Osteoblast (primary cell): ENCODE measurements at regions not wholly inside any gene's neighbourhood (a gene's known extent, or its start where the extent isn't known, plus 50 kb on each side); places are given as distances from the start of the nearest gene placed in this dataset.

ENCODE experiments used
- DNase-seq: peaks from one replicate; pipeline ENCODE4 v3.0.0; 2011; ENCODE audit warnings: low spot score, mixed read lengths; ENCODE audit not compliant: insufficient read length; ENCODE audit errors: missing footprints
- H2AFZ ChIP-seq: 2 replicates; pipeline ENCODE4 v1.6.0; 2011; ENCODE audit warnings: mild to moderate bottlenecking, low read length
- H3K27ac ChIP-seq: 2 replicates; pipeline ENCODE4 v1.5.1; 2011; ENCODE audit warnings: mild to moderate bottlenecking, low read depth, low read length, moderate library complexity
- H3K27me3 ChIP-seq: 2 replicates; pipeline ENCODE4 v1.6.0; 2012; ENCODE audit warnings: mild to moderate bottlenecking, control low read depth, inconsistent platforms, low read length, moderate library complexity; ENCODE audit not compliant: insufficient read depth
- H3K36me3 ChIP-seq: 2 replicates; pipeline ENCODE4 v1.5.1; 2011; ENCODE audit warnings: mild to moderate bottlenecking, low read length, control low read depth, moderate library complexity; ENCODE audit not compliant: insufficient read depth
- H3K4me1 ChIP-seq: 2 replicates; pipeline ENCODE4 v1.5.1; 2011; ENCODE audit warnings: mild to moderate bottlenecking, low read length, control low read depth, moderate library complexity; ENCODE audit not compliant: insufficient read depth
- H3K4me2 ChIP-seq: 2 replicates; pipeline ENCODE4 v1.6.0; 2011; ENCODE audit warnings: mild to moderate bottlenecking, low read length; ENCODE audit not compliant: insufficient read depth
- H3K4me3 ChIP-seq: fragments of 200-600 bp; sonication (generic); 3 replicates; pipeline ENCODE4 v1.5.1; 2012; ENCODE audit warnings: mild to moderate bottlenecking, low read length, inconsistent platforms; ENCODE audit not compliant: insufficient read depth
- H3K79me2 ChIP-seq: 2 replicates; pipeline ENCODE4 v1.6.0; 2012; ENCODE audit warnings: mild to moderate bottlenecking, low read length, control low read depth, inconsistent platforms; ENCODE audit not compliant: insufficient read depth
- H3K9me3 ChIP-seq: 2 replicates; pipeline ENCODE4 v1.5.1; 2011; ENCODE audit warnings: low read depth, low read length, control low read depth
- H4K20me1 ChIP-seq: 2 replicates; pipeline ENCODE4 v1.6.0; 2012; ENCODE audit warnings: mild to moderate bottlenecking, low read length, control low read depth; ENCODE audit not compliant: insufficient read depth
- TF ChIP-seq, protein P1 (sequence below): IDR thresholded peaks from 2 replicates; pipeline ENCODE4 v1.5.1; 2011; ENCODE audit warnings: mild to moderate bottlenecking, low read depth, low read length, moderate library complexity; ENCODE audit errors: extremely low read depth

DNA sequence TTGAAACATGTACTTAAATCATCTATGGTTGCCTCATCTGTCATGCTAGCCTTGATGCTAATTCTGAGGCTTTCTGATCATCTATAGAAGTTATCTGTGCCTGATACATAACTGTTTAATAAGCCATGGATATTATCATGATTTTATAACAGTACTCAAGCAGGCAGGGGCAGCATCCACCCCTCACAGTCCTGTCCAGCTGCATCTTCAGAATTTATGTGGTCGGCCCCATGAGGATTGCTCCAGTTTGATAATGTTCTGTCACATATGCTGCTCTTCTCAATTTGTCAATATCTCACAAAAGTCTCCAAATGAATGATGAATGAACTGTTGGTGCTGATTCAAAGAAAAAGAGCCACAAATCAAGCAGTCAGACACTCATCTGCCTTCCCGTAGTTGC is 335.1 kb upstream of the POM121L12 start:
- DNase-seq: no peak
- Histone ChIP-seq H4K20me1 (no peaks in the 10 kb centered on the region), H2AFZ (no peak overlapping the region), H3K4me1 (no peaks in the 10 kb centered on the region), H3K27me3 (no peaks in the 10 kb centered on the region), H3K27ac (no peak overlapping the region), H3K79me2 (no peaks in the 10 kb centered on the region), H3K4me3 (no peak overlapping the region), H3K9me3 (peaks cover 3% of the 10 kb centered on the region), H3K4me2 (no peak overlapping the region), H3K36me3 (no peaks in the 10 kb centered on the region)
- TF ChIP-seq, protein P1, sequence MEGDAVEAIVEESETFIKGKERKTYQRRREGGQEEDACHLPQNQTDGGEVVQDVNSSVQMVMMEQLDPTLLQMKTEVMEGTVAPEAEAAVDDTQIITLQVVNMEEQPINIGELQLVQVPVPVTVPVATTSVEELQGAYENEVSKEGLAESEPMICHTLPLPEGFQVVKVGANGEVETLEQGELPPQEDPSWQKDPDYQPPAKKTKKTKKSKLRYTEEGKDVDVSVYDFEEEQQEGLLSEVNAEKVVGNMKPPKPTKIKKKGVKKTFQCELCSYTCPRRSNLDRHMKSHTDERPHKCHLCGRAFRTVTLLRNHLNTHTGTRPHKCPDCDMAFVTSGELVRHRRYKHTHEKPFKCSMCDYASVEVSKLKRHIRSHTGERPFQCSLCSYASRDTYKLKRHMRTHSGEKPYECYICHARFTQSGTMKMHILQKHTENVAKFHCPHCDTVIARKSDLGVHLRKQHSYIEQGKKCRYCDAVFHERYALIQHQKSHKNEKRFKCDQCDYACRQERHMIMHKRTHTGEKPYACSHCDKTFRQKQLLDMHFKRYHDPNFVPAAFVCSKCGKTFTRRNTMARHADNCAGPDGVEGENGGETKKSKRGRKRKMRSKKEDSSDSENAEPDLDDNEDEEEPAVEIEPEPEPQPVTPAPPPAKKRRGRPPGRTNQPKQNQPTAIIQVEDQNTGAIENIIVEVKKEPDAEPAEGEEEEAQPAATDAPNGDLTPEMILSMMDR: no peak

DNA sequence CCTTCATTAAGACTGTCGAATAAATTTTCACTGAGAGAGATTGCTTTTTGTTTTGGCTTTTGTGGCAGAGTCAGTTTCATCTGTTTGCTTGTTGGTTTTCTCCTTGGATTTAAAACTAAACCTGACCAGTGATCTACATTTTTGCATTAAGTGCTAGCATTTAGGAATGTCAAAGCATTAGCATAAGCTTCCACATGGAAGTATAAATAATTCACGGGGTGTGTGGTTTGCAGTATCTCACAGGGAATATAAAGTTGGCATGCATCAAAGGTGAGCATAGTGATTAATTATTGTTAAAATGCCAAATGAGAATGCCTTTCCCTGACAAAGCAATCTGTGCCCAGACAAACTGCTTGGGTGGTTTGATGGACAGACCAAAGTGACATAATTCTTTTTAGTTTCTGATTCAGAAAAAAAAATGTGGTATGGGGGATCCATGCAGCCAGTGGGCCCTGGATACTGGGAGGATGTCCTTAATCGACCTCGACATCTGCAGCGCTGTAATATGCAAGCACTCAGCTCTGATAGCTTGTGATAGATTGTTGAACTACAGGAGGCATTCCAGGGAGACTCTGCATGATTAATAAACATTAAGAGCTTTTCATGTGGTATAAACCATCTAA is 339.3 kb upstream of the POM121L12 start:
- Histone ChIP-seq H3K4me2 (no peak overlapping the region), H3K27ac (no peak overlapping the region), H3K79me2 (no peaks in the 10 kb centered on the region), H4K20me1 (no peaks in the 10 kb centered on the region), H3K36me3 (no peaks in the 10 kb centered on the region), H2AFZ (no peak overlapping the region), H3K4me3 (no peak overlapping the region), H3K27me3 (no peaks in the 10 kb centered on the region), H3K4me1 (no peaks in the 10 kb centered on the region), H3K9me3 (peaks cover 6% of the 10 kb centered on the region)
- TF ChIP-seq, protein P1: no peak
- no peak for DNase-seq

DNA sequence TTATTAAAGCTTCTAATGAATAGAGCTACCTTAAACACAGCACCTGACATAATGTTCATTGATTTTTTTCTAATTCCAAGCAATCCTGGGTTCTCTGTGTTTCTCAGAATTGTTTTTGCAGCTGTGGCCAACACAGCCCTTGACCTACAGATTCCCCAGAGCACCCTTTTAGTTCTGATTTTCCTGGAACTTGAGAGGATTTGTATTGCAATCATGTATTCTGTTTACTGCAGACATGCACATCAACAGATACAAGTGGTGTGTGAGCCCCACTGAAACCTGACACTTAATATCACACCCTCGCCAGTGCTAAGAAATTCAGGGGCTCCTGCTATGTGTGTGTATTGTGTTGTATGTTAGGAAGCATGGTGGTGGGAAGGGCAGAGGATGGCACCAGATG is 344.2 kb upstream of the POM121L12 start:
- H3K4me2 ChIP-seq: no peak overlapping the region
- no peak overlapping the region for H3K4me3 ChIP-seq
- H3K27me3 ChIP-seq: no peaks in the 10 kb centered on the region
- DNase-seq: no peak
- H2AFZ ChIP-seq: no peak overlapping the region
- H3K36me3 ChIP-seq: no peaks in the 10 kb centered on the region
- no peak overlapping the region for H3K27ac ChIP-seq
- no peaks in the 10 kb centered on the region for H3K79me2 ChIP-seq
- TF ChIP-seq, protein P1: no peak
- H3K4me1 ChIP-seq: no peaks in the 10 kb centered on the region
- peaks cover 5% of the 10 kb centered on the region for H3K9me3 ChIP-seq
- no peaks in the 10 kb centered on the region for H4K20me1 ChIP-seq

DNA sequence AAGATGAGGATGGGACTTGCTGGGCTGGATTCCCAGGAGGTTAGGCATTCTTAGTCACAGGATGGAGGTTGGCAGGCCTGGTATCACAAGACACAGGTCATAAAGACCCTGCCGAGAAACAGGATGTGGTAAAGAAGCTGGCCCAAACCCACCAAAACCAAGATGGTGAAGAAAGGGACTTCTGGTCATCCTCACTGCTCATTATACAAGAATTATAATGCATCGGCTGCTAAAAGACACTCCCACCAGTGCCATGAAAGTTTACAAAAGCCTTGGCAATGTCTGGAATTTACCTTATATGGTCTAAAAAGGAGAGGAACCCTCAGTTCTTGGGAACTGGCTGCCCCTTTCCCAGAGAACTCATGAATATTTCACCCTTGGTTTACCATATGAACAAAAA is 345.5 kb upstream of the POM121L12 start:
- H3K4me2 ChIP-seq: no peak overlapping the region
- TF ChIP-seq, protein P1: no peak

More for the DNA sequence above, 345.5 kb upstream of the POM121L12 start:
- no peaks in the 10 kb centered on the region for H3K36me3 ChIP-seq
- no peak overlapping the region for H3K4me3 ChIP-seq
- no peak overlapping the region for H3K27ac ChIP-seq
- H3K79me2 ChIP-seq: no peaks in the 10 kb centered on the region
- DNase-seq: no peak
- H3K9me3 ChIP-seq: peaks cover 5% of the 10 kb centered on the region
- no peaks in the 10 kb centered on the region for H3K4me1 ChIP-seq
- H2AFZ ChIP-seq: no peak overlapping the region
- no peaks in the 10 kb centered on the region for H3K27me3 ChIP-seq
- H4K20me1 ChIP-seq: no peaks in the 10 kb centered on the region
